Colon (tissue), 2 donors: ENCODE measurements at regions not wholly inside any gene's neighbourhood (a gene's known extent, or its start where the extent isn't known, plus 50 kb on each side); places are given as distances from the start of the nearest gene placed in this dataset.
A peak's percentile ranks its signal among the peaks of the same experiment; 100 is the strongest.
"Not testable (repeated sequence)": the region's sequence is repeated elsewhere in the genome, so short reads cannot be mapped to it uniquely, and the experiment has no call there.

Experiments
- FAIRE-seq: peaks from 2 replicates; lab custom pipeline; 2012; peaks lifted over from hg19 to GRCh38; lab: Jason Lieb, UNC
- donor health status: control.
- donor health status: control.

DNA sequence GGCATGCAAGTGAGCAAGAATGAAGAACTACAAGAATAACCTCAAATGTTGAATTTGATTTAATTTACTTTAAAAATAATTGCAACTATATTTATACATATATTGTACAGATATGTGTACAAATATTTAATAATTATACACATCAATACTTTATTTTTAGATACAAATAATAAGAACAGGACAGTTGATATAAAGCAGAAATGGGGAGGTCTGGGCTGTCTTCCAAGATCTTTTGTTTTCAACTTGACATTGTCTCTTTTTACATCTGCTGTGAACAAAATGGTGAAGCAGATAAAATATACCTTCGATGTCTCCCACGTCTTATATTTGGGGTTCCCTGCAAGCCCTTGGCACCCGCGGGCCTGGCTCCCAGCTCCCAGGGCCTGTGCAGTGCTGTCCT is 231.3 kb upstream of the RBBP8 start:
- FAIRE-seq: no peak

DNA sequence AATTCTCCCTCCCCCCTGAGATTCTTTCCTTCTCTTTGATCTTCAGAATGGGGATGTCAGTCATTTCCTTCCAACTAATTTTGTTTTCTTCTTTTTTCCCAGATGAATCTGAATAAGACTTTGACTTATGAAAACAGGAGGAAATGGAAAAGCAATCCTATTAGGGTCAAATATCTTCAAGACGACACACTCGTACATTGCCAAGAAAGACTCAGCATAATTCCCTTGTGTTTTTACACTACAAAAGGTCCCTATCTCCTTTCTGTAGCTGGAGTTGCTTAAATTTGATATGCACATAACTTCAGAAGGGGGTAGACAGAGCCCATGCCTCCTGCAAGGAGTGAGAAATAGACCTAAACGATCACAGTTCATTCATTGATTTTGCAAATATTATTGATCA is 230.3 kb upstream of the RBBP8 start:
- FAIRE-seq: no peak

DNA sequence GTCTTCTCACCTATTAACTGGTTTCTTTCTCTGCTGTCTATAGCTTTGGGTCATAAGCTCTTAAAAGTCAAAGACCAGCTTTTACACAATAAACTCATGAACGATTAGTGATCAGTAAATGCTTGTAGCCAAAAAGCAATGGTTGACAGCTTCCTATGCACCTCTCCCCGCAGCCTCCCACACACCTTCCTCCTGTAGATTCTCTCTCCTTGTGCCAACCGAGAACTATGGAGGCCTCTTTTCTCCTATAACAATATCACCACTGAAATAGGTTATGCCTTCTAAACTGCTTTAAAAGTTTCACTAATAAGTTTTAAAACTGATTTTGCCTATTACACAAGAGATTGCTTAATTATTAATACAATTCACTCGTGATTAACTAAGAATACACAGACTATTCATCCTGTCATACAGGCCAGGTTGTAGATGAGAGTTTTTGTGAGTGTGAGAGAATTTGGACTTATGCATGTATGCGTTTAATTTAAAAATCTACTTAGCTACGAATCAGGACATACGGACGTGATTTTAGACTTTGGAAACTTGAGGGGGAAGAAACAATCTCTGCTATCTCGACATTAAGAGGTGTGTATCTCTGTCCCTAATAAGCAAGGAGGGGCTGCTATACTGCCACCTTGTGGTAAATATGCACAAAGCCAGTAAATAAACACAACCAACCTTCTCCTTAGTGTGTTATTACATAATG is 229.1 kb upstream of the RBBP8 start:
- FAIRE-seq: no peak

DNA sequence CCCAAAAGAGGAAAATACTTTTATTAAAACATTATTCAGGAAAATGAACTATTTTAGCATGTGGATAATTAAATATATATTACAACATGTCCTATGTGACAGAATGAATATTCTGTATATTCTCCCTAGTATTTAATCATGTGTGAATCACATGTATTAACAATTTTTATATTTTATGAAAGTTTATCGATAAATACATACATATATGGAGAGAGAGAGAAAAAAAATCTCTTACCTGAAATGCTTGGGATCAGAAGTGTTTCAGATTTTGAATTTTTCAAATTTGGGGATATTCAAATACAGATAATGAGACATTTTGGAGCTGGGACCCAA is 228.6 kb upstream of the RBBP8 start:
- peak; percentile 47 for FAIRE-seq

DNA sequence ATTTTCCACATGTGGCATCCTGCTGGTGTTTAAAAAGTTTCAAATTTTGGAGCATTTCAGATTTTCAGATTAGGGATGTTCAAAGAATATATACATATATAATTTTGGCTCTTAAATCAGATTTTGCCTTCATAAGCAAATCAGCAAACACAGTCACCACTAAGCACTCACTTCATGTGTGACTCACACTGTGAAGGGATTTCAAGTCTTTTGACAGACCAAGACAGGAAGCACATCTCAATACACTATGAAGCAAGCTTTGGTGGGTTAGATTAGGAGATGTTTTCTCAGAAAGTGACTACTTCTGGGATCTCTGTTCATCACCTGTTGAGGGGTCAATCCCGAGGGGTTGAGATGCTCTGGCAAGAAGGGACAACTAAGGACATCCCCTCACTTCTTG is 227.8 kb upstream of the RBBP8 start:
- no peak for FAIRE-seq

DNA sequence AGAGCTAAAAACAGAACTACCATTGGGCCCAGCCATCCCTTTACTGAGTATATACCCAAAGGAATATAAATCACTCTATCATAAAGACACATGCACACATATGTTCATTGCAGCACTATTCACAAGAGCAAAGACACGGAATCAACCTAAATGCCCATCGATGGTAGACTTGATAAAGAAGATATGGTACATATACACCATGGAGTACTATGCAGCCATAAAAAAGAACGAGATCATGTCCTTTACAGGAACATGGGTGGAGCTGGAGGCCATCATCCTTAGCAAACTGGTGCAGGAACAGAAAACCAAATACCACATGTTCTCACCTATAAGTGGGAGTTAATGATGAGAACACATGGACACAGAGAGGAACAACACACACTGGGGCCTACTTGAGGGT is 227.1 kb upstream of the RBBP8 start:
- not testable (repeated sequence) for FAIRE-seq

DNA sequence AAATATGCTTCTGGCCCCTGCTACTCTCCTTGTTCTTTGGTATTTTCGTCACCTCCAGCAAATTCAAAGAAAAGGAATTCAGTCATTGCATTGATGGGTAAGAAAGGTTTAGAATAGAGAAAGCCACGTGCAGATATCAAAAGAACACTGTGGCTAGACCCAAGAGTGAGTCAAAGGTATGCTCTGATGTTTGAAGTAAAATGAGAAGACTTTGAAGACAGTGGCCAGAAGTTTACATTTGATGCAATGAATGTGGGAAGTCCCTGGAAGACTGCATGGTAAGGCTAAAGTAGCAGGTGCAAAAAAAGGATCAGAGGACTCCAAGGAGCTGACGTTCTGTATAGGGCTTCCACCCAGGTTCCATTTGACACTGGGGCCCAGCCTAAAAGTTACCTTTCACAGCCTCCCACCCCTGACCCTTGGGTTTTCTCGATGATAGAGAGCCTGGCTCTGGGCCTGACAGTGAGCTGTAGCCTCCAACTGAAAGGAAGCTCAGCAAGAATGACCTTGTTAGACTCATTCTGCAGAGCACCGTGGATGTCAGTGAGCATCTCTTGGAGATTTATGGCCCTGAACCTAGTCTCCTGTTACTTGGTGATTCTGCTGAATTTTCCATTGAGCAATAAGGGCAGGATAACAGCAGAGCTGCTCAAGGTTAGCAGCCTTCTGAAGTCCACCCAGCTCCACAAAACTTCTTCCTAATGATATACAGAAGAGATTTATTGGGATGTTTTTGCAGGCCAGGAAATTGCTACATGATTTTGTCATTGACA is 223.7 kb upstream of the RBBP8 start:
- FAIRE-seq: no peak

DNA sequence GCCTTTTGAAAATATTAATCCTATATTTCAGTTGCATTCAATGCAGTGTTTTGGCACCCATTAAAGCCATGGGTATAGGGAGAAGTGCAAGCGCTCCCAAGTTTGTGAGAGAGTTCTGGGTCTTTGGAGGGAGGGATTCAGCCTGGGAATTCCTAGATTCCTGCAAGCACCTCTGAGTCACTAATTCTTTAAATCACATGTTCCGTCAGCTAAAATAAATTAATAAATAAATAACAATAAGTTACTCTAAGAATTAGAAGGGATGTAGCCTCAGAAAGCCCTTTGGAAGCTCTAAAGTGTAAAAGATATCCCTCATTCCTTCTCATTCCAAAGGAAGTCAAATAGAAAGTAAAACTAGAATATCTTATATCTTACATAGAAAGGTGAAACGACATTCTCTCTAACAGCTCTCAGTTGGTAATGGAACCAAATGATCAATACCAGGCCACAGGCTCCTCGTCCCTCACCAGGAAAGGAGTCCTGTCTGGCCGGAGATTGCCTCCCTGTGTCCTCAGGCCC is 222.4 kb upstream of the RBBP8 start:
- no peak for FAIRE-seq

DNA sequence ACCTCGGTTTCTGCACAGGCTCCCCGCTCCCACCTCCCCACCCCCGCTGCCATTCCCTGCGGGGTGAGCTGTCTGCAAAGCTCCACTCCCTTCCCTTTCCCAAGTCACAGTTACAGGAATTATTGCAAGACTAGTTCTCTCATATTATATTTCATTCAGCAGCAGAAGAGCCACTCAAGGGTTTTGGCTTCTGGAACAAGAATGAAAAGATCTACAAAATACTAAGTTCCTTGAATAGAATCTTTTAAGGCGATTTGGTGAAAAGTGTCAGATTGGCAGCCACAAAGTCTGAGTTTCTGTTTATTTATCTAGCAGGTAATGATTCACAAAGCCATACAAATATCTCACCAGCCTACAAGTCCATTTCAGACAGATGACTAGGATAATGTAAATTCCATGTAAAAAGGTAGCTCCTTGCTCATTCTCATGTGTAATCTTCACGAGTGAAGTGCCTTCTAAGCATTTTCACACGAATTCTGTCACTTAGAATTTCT is 221.9 kb upstream of the RBBP8 start:
- no peak for FAIRE-seq

DNA sequence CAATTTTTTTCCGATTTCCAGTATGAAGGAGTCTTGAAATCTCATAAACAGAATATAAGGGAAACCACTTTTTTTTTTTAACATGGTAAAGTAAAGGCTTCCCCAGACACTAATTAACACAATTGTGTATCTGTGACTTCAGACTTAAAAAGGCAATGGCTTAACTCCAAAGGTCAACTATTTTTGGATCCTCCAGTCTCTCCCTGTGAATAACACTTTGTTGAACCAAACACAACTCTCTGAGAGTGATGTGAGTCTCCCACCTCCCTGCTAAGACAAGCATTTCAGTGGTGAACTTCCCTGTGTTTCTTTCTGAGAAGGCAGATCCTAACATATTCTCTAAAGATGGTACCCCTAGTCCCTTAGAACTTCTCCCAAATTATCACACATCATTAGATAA is 219.6 kb upstream of the RBBP8 start:
- no peak for FAIRE-seq

DNA sequence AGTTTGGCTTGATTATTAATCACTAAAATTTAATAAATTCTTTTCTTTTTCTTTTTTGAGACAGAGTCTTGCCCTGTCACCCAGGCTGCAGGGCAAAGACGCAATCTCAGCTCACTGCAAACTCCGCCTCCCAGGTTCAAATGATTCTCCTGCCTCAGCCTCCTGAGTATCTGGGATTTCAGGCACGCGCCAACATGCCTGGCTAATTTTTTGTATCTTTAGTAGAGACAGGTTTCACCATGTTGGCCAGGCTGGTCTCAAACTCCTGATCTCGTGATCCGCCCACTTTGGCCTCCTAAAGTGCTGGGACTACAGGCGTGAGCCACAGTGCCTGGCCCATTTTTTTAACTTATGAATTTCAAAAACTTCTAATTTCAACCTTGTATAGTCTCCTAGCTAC is 215.6 kb upstream of the RBBP8 start:
- FAIRE-seq: not testable (repeated sequence)

DNA sequence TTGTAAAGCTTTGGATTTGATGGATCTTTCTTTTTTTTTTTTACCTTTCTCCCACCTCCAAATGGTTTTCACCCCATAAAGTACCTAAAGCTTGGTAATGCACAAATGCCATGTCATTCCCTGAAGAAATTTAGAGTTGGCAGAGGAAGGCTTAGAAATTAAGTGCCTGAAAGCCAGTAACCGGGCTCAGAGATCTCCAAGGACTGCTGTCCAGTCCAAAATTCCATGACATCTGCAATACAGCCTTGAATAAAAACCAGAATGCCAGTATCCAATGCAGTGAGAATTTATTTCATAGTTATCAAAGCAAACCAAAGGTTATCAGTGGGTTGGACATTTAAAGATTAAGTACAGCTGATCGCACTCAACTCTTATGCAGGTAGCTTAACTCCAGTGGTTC is 209.9 kb upstream of the RBBP8 start:
- no peak for FAIRE-seq

DNA sequence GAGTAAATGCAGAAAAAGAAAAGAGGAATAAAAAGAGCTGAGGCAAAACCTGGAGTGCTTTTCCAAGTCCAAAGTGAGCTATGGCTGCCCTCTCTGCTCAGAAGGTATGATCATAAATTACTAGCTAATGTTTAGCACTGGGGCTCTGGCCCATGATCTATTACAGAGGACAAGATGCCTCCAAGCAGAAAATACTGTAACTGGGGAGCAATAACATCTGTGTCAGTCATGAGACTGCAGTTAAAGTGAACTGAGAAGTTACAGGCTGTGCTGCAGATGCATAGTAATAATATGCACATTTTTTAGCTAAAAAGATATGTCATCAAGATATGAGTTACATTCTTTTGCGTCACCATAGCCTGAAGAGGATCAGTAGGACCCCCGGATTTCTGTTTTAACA is 209.4 kb upstream of the RBBP8 start:
- no peak for FAIRE-seq

DNA sequence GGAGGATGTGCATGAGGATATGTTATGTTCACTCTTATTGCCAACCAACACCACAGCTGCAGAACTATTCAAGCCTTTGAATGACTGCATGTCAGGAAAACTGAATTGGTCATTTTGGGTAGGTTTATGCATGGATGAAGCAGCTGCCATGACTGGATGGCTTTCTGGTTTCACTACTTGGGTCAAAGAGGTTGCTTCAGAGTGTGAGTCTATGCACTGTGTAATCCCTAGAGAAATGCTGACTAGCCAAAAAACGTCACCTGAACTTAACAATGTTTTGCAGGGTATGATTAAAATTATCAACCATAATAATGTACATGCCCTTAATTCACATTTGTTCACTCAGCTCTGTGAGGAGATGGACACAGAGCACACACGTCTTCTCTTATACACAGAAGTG is 206.7 kb upstream of the RBBP8 start:
- no peak for FAIRE-seq

DNA sequence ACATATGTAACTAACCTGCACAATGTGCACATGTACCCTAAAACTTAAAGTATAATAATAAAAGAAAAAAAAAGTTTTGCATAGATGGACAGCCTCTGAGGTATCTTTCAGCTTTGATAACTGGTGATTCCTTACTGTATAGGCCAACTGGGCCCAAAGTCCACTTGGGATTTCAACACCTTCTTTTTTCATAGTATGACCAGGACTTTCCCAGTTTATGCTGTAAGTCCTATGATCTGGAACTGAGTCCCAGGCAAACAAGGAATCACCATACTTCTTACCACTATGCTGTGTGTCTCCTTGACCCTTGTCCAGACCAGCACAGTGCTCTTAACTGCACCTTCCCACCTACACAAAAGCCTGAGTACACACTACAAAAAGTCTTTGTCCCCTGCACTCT is 205.1 kb upstream of the RBBP8 start:
- no peak for FAIRE-seq

DNA sequence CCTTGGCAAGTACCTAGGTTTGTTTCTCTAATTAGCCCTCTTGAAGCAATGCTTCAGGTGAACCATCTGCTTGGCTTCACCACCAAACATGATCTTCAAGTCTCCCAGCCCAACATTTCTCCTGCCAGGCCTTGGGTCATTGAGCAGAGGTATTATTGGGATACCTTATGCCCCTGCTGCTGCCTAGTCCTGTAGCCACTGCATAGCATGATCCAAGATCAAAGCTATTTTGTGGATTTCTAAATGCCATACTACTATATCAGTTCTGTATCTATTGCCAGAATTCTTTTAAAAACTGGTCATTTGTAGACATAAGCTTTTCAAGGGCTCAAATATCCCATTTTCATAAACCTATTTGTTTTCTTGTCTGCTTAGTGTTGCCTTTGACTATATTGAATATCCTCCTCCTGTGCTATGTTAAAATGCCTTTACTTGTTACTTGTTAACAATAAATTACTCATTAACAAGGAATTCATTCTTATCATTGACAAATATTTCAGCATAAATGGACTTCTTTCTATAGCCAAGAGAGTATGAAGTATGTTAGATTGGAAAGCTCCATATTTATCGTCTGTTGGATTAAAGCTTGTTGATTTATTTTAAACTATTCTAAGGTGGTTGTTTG is 204.5 kb upstream of the RBBP8 start:
- no peak for FAIRE-seq

DNA sequence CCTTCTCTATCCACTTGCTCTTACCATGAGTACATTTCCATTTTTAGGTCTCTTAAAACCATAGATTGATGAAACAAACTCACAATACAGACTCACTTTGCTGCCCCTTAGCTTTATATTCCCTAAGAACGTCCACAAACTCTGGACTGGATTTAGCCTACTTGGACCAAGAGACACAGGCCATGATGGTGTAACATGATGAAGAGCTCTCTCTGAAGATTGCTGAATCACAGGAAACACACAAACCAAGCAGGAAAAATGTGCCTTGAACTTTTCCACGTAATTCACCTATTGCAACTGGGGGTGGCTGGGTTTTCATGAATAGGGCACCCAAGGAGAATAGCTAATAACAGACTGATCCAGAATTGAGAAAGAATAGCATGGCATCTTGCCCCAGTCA is 201.7 kb upstream of the RBBP8 start:
- FAIRE-seq: no peak

DNA sequence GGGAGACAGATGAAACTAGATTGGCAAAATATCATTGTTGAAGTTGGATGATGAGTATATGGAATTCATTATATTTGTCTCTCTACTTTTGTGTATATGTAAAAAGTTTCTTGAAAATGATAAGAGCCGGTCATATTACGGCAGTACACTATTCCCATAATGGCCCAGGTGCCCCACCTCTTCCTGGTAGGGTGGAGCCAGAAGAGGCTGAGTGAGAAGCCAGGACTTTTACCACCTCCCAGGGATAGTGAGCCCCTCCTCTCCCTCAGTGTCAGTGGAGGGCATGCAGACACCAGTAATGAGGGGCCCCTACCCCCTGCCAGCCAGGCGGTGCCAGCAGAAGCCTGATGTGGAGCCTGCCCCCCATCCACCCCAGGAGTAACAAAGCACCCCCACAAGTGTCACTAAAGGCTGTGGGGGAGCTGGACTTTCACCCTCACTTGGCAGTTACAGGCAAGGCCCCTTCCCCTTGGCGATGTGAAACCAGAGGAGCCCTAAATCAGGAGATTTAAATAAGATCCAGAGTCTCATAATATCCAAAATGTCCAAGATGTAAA is 198.9 kb upstream of the RBBP8 start:
- no peak for FAIRE-seq

DNA sequence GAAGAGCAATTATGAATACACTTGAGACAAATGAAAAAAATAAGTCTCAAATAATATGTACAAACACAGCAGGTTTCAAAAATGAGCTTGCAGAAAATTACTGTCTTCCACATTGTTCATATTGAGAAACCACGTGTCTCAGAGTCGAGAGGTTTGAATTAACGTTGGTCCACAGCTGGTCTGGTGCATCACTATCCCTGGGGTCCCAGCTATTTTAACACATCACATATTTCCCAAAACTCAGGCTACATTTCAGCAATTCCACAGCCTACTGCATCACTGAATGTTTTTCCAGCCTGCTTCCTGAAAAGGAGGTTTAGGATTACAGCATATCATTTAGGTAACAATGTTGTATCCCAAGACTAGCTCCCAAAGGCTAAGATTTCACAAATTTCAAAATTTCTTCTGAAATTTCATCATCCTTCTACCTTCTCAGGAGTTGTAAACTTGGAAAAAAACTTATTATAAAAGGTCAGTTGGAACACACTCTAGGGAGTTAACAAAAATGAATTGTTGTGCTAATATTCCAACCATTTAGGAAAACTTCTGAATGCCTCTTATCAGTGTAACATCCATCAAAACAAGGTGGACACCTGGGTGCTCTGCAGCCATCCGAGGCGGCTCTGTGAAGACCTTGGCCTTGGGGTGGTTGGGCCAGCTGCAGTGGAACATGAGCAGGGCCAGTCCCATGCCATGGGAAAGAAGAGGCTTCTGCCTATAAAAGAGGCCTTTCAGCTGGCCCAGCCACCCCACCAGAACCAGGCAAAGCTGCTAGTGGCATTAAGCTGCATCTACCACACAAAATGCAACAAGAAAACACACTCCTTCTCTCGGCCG is 198.1 kb upstream of the RBBP8 start:
- no peak for FAIRE-seq

DNA sequence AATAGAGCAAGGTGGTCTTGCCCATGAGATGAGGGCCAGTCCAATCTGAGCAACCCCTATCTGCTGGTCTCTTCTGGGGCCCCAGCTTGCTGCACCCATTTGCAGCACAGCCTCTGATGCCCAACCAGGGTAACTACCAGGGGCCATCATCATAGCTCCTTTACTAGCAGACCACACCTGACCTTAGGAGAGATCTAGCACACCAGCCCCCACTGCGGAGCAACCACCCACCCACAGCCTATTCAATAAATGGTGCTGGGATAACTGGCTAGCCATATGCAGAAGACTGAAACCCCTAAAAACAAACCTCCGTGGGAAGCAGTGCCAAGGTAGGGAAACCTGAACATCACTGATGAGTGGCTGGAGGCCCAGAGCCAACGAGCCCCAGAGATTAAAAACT is 196.1 kb upstream of the RBBP8 start:
- no peak for FAIRE-seq

DNA sequence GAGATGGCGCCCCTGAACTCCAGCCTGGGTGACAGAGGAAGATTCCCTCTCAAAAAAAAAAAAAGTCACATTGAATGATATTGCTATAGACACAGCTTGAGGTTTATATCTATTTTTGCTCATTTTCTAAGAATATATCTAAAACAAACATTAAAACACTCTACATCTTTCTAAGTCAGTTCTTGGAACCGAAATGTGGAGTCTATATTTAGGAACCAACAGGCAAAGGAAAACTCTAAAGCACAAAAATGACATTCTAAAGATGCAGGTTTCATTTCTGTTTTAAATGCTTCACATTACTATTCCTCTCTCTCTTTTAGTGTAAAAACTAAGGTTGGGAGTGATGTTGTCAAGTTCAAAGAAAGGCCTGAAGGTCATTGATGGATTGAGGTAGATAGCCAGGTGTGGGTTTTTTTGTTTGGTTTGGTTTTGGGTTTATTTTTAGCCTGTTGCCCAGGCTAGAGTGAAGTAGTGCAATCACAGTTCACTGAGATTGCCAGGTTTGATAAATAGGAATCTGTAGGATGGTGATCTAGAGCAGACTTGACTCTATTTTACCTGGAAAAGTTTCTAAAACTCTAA is 194.0 kb upstream of the RBBP8 start:
- FAIRE-seq: no peak

DNA sequence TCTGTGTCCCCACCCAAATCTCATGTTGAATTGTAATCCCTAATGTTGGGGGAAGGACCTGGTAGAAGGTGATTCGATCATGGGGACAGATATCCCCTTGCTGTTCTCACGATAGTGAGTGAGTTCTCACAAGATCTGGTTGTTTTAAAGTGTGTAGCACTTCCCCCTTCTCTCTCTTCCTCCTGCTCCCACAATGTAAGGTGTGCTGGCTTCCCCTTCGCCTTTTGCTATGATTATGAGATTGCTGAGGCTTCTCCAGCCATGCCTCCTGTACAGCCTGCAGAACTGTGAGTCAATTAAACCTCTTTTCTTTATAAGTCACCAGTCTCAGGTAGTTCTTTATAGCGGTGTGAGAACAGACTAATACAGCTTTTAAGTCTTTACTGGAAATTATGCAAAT is 193.3 kb upstream of the RBBP8 start:
- no peak for FAIRE-seq
